ENCODE measurements at regions not wholly inside any gene's neighbourhood (a gene's known extent, or its start where the extent isn't known, plus 50 kb on each side); places are given as distances from the start of the nearest gene placed in this dataset.
"Not testable (repeated sequence)": the region's sequence is repeated elsewhere in the genome, so short reads cannot be mapped to it uniquely, and the experiment has no call there.

GRCh38 chr1:81254068-81254467 is 546.7 kb upstream of the ADGRL2 start:
- H3K9me3 ChIP-seq (ENCODE audit: control insufficient read depth, low read length), result no peaks in the 10 kb centered on the region
- no peaks in the 10 kb centered on the region for H3K36me3 ChIP-seq (ENCODE audit: control insufficient read depth, insufficient read depth, low read length)
- H3K4me1 ChIP-seq (ENCODE audit: control insufficient read depth, insufficient read depth, low read length), result no peaks in the 10 kb centered on the region
- no peak overlapping the region for H3K27ac ChIP-seq (ENCODE audit: insufficient read depth, low read depth, low read length, poor library complexity, severe bottlenecking)
- WGBS, 2 experiments, result 90 to 93% methylated on average over 2 of the region's 2 CpGs
- H3K4me3 ChIP-seq (ENCODE audit: insufficient read depth, low read depth, low read length), result no peak overlapping the region
- H3K27me3 ChIP-seq (ENCODE audit: control insufficient read depth, insufficient read depth, low read length, poor library complexity, severe bottlenecking), result no peaks in the 10 kb centered on the region

GRCh38 chr1:81252471-81253151 is 548.1 kb upstream of the ADGRL2 start:
- no peak overlapping the region for H3K4me3 ChIP-seq (ENCODE audit: insufficient read depth, low read depth, low read length)
- H3K27me3 ChIP-seq (ENCODE audit: control insufficient read depth, insufficient read depth, low read length, poor library complexity, severe bottlenecking), result no peaks in the 10 kb centered on the region
- no peaks in the 10 kb centered on the region for H3K4me1 ChIP-seq (ENCODE audit: control insufficient read depth, insufficient read depth, low read length)
- H3K9me3 ChIP-seq (ENCODE audit: control insufficient read depth, low read length), result no peaks in the 10 kb centered on the region
- no peaks in the 10 kb centered on the region for H3K36me3 ChIP-seq (ENCODE audit: control insufficient read depth, insufficient read depth, low read length)
- H3K27ac ChIP-seq (ENCODE audit: insufficient read depth, low read depth, low read length, poor library complexity, severe bottlenecking), result no peak overlapping the region

- not testable (repeated sequence) for H3K36me3 ChIP-seq (ENCODE audit: control insufficient read depth, insufficient read depth, low read length); H3K4me1 ChIP-seq (ENCODE audit: control insufficient read depth, insufficient read depth, low read length); H3K27ac ChIP-seq (ENCODE audit: insufficient read depth, low read depth, low read length, poor library complexity, severe bottlenecking); H3K4me3 ChIP-seq (ENCODE audit: insufficient read depth, low read depth, low read length); H3K27me3 ChIP-seq (ENCODE audit: control insufficient read depth, insufficient read depth, low read length, poor library complexity, severe bottlenecking); H3K9me3 ChIP-seq (ENCODE audit: control insufficient read depth, low read length)
- WGBS, 2 experiments, result 44 to 53% methylated on average over 4 of the region's 5 CpGs
These were observed 549.9 kb upstream of the ADGRL2 start for GRCh38 chr1:81250825-81251224.

DNA sequence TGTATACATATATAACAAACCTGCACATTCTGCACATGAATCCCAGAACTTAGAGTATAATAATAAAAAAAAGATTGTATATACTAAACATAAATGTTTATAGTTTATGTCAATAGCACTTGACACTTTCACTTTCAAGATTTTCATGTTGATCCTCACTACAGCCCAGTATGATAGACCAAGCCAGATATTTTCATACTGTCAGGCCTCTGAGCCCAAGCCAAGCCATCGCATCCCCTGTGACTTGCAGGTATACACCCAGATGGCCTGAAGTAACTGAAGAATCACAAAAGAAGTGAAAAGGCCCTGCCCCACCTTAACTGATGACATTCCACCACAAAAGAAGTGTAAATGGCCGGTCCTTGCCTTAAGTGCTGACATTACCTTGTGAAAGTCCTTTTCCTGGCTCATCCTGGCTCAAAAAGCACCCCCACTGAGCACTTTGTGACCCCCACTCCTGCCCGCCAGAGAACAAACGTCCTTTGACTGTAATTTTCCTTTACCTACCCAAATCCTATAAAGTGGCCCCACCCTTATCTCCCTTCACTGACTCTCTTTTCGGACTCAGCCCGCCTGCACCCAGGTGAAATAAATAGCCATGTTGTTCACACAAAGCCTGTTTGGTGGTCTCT is 555.5 kb upstream of the ADGRL2 start:
- H3K27ac ChIP-seq (ENCODE audit: insufficient read depth, low read depth, low read length, poor library complexity, severe bottlenecking); H3K9me3 ChIP-seq (ENCODE audit: control insufficient read depth, low read length); H3K4me1 ChIP-seq (ENCODE audit: control insufficient read depth, insufficient read depth, low read length); H3K36me3 ChIP-seq (ENCODE audit: control insufficient read depth, insufficient read depth, low read length); H3K27me3 ChIP-seq (ENCODE audit: control insufficient read depth, insufficient read depth, low read length, poor library complexity, severe bottlenecking); H3K4me3 ChIP-seq (ENCODE audit: insufficient read depth, low read depth, low read length): not testable (repeated sequence)
- WGBS, 2 experiments, result 73 to 79% methylated on average over 5 of the region's 6 CpGs

GRCh38 chr1:81244612-81245011 is 556.1 kb upstream of the ADGRL2 start:
- not testable (repeated sequence) for H3K27me3 ChIP-seq (ENCODE audit: control insufficient read depth, insufficient read depth, low read length, poor library complexity, severe bottlenecking); H3K4me3 ChIP-seq (ENCODE audit: insufficient read depth, low read depth, low read length); H3K4me1 ChIP-seq (ENCODE audit: control insufficient read depth, insufficient read depth, low read length); H3K27ac ChIP-seq (ENCODE audit: insufficient read depth, low read depth, low read length, poor library complexity, severe bottlenecking); H3K9me3 ChIP-seq (ENCODE audit: control insufficient read depth, low read length); H3K36me3 ChIP-seq (ENCODE audit: control insufficient read depth, insufficient read depth, low read length)
- WGBS, 2 experiments, result 80 to 83% methylated on average over 3 of the region's 3 CpGs

- no peak overlapping the region for H3K4me3 ChIP-seq (ENCODE audit: insufficient read depth, low read depth, low read length)
- H3K27me3 ChIP-seq (ENCODE audit: control insufficient read depth, insufficient read depth, low read length, poor library complexity, severe bottlenecking), result no peaks in the 10 kb centered on the region
- no peaks in the 10 kb centered on the region for H3K9me3 ChIP-seq (ENCODE audit: control insufficient read depth, low read length)
- no peak overlapping the region for H3K27ac ChIP-seq (ENCODE audit: insufficient read depth, low read depth, low read length, poor library complexity, severe bottlenecking)
- 88% methylated on average over 2 of the region's 2 CpGs for WGBS, 2 experiments
- H3K36me3 ChIP-seq (ENCODE audit: control insufficient read depth, insufficient read depth, low read length), result no peaks in the 10 kb centered on the region
- H3K4me1 ChIP-seq (ENCODE audit: control insufficient read depth, insufficient read depth, low read length), result peaks cover 17% of the 10 kb centered on the region
These were observed 558.6 kb upstream of the ADGRL2 start for GRCh38 chr1:81242103-81242502.

DNA sequence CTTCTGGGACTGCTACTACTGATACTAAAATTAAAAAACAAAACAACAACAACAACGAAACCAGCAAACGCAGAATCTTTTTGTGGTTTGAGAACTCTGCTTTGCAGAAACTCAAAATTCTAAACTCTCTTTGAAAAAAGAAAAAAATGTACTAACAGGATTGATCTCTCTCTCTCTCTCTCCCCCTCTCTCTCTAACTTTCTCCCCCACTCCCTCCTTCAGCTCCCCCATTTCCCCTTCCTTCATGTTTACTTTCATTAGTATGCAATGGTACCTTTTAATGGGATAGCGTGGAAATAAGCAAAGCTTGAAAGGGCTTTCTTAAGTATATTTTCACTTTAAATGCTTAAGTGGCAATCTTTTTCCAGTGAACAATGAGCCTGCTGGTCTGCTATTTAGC is 562.6 kb upstream of the ADGRL2 start:
- Histone ChIP-seq H3K9me3 (ENCODE audit: control insufficient read depth, low read length) (no peaks in the 10 kb centered on the region), H3K4me3 (ENCODE audit: insufficient read depth, low read depth, low read length) (no peak overlapping the region), H3K27ac (ENCODE audit: insufficient read depth, low read depth, low read length, poor library complexity, severe bottlenecking) (no peak overlapping the region), H3K27me3 (ENCODE audit: control insufficient read depth, insufficient read depth, low read length, poor library complexity, severe bottlenecking) (no peaks in the 10 kb centered on the region), H3K36me3 (ENCODE audit: control insufficient read depth, insufficient read depth, low read length) (no peaks in the 10 kb centered on the region), H3K4me1 (ENCODE audit: control insufficient read depth, insufficient read depth, low read length) (peaks cover 20% of the 10 kb centered on the region)
- WGBS, 2 experiments, result 35 to 54% methylated on average over 3 of the region's 3 CpGs

DNA sequence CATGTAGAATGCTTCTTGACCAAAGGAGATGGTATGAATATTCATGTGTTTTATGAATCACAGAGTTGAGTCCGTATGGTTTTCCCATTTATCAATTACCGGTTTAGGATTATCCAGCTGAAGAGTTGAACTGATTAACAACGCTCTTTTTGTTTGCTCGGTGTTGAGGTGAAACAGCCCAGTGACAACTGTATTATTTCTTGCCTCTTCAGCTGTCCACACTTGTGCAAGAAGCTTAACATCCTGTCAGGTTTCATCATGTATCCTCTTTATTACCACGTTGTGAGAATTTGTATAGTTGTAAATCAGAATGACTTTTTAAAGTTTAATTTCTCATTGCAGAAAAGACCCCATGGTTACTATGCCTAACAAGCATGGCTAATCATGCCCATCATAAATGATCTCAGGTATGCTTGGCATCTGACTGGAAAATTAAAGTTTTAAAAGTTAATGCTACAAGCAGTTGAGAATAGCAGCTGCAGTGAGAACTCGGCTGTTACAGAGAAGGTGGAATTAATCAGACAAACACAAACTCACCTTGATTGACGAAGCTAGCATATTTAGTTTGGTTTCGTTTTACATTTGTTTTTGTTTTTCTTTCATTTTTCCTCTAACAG is 563.2 kb upstream of the ADGRL2 start:
- no peaks in the 10 kb centered on the region for H3K27me3 ChIP-seq (ENCODE audit: control insufficient read depth, insufficient read depth, low read length, poor library complexity, severe bottlenecking)
- H3K4me1 ChIP-seq (ENCODE audit: control insufficient read depth, insufficient read depth, low read length), result peaks cover 20% of the 10 kb centered on the region
- no peaks in the 10 kb centered on the region for H3K36me3 ChIP-seq (ENCODE audit: control insufficient read depth, insufficient read depth, low read length)
- WGBS, 2 experiments, result 49 to 55% methylated on average over 6 to 7 of the region's 8 CpGs
- H3K4me3 ChIP-seq (ENCODE audit: insufficient read depth, low read depth, low read length), result no peak overlapping the region
- peak overlapping the region; percentile 21 for H3K27ac ChIP-seq (ENCODE audit: insufficient read depth, low read depth, low read length, poor library complexity, severe bottlenecking)
- no peaks in the 10 kb centered on the region for H3K9me3 ChIP-seq (ENCODE audit: control insufficient read depth, low read length)

DNA sequence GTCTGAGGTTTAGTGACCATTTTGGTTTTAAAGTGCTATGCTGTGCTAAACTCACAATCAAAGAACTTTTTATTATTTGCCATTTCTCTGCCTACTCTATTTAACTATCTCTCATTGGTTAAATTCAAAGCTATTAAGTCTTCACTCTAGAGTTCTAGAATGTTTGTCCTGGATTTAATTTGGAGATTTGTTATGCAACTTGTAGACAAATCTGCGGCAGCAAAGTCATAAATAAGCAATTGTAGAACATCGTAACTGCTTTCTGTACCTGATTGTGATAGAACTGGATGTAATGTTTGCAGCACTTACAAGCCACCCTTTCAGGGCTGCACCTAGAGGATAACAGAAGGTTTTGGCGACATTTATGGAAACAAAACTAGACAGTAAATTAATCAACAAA is 566.5 kb upstream of the ADGRL2 start:
- Histone ChIP-seq H3K4me1 (ENCODE audit: control insufficient read depth, insufficient read depth, low read length) (peaks cover 20% of the 10 kb centered on the region), H3K9me3 (ENCODE audit: control insufficient read depth, low read length) (no peaks in the 10 kb centered on the region), H3K4me3 (ENCODE audit: insufficient read depth, low read depth, low read length) (no peak overlapping the region), H3K27me3 (ENCODE audit: control insufficient read depth, insufficient read depth, low read length, poor library complexity, severe bottlenecking) (no peaks in the 10 kb centered on the region), H3K36me3 (ENCODE audit: control insufficient read depth, insufficient read depth, low read length) (no peaks in the 10 kb centered on the region), H3K27ac (ENCODE audit: insufficient read depth, low read depth, low read length, poor library complexity, severe bottlenecking) (no peak overlapping the region)
- WGBS, 2 experiments, result 94 to 95% methylated on average over 3 of the region's 3 CpGs

- Histone ChIP-seq H3K27me3 (ENCODE audit: control insufficient read depth, insufficient read depth, low read length, poor library complexity, severe bottlenecking) (no peaks in the 10 kb centered on the region), H3K4me3 (ENCODE audit: insufficient read depth, low read depth, low read length) (no peak overlapping the region), H3K4me1 (ENCODE audit: control insufficient read depth, insufficient read depth, low read length) (peaks cover 18% of the 10 kb centered on the region), H3K9me3 (ENCODE audit: control insufficient read depth, low read length) (no peaks in the 10 kb centered on the region), H3K27ac (ENCODE audit: insufficient read depth, low read depth, low read length, poor library complexity, severe bottlenecking) (no peak overlapping the region), H3K36me3 (ENCODE audit: control insufficient read depth, insufficient read depth, low read length) (no peaks in the 10 kb centered on the region)
- 88 to 100% methylated on average over 1 of the region's 1 CpG for WGBS, 2 experiments
These were observed 567.1 kb upstream of the ADGRL2 start for GRCh38 chr1:81233591-81233990.
